ENCODE measurements at regions not wholly inside any gene's neighbourhood (a gene's known extent, or its start where the extent isn't known, plus 50 kb on each side); places are given as distances from the start of the nearest gene placed in this dataset.

DNA sequence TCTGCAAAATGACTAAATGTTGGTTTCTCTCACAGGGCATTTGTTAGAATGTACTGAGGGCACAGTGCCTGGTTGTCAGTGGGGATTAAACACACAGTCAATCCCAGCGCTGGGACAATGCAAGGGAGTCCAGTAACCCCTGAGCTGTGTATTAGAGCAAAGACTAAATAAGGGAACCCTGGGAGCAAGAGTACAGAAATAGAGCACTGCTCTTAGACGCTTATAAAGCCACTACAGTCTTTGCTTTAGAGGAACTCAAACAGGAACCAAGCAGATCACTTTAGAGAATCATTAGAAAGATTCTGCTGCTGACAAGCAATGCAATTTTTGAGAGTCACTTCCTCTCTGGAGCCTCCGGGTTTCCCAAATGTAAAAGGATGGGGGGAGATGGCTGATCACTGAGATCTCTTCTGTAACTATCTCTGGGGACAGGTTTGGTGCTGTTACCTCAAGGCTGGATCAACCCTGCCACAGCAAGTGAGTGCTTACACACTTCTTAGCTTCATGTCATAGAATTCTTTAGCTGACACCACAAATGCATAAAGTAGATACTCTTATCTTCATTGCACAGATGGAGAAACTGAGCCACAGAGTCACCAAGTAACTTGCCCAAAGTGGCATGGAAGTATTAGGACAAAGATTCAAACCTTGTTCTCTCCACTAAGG is 137.8 kb upstream of the CPEB2 start:
- no peak for DNase-seq

DNA sequence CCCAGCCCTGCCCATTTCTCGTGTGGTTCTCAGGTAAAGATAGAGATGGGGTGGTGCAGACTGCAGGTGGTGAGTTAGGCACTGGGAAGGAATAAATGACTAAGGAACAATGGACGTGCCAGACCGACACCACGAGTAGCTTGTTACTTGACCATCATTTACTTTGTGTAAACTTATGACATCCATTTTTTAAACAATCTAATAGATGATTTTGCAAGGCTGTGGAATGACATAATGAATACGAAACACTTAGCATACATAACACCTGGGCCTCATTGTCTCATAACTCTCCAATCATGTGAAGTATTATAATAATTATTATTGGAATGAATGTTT is 137.3 kb upstream of the CPEB2 start:
- DNase-seq: no peak

DNA sequence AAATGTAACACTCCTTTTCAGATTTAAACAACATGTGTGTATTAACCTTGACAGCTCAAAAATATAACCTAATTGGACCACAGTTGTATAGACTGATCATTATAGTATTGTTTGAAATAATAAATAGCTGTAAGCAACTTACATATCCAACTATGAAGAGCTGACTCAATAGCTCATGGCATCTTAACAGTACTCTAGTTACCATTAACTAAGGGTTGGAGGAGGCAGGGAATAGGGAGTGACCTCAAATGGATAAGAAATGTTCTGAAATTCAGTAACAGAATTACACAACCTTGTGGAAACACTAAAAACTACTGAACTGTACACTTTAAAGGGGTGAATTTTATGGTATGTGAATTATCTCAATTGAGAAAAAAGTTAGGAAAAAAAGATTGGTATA is 136.5 kb upstream of the CPEB2 start:
- DNase-seq: no peak

DNA sequence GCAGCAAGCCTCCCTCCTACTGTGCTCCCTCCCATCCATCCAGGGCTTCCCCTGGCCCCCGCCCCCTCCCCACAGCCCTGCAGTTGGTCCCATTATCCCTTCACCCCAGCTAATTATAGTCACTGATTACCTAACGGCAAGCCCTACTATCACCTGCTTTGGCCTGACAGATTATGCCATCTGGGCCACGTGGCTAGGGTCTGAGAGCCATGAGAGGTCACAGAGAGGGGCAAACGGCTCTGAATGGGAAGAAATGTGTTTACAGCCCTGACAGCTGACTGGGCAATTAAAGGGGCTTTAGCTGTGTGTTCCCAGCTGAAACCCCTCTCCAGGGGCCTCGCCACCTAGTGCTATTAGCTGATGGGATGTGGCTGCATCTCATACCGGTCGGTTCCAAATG is 134.4 kb upstream of the CPEB2 start:
- no peak for DNase-seq

DNA sequence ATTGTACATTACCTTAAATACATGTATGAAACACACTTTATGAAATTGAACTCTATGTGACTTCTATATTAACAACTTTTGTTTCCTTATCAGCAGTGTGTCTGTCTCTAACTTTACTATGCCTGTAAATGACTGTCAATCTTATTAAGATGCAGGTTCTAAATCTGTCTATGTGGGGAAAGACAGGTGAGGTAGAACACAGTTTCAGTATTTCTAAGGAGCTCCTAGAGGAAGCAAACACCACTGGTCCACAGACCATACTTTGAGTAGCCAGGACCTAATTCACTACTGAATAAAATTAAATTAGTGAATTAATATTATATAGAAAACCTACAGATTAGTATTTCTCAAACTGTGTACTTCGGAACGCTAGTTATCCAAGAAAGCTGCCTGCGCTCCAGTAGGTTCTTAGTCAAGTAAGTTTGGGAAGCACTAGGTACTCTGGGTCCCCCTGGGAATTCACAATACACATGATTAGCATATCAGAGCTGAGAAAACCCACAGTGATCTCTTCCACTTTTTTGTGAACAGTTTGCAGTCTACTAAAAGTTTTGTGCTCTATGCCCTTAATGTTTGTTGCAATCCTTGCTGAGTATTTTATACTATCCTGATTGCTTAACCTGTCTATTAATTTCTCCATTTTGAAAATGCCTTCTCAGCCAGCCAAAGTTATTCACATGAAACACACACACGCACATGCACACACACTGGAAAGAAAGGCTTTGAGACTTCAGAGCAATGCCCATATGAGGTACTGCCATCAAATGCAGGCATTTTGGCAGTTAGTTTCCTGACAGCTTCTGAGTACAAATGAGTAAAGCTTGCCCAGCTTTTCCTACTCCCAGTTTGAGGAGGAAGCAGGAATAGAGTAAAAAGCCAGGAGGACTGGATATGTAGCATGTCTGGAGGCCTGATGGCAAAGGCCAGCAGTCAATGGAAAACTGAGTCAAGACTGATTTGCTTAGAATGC is 133.6 kb upstream of the CPEB2 start:
- DNase-seq: no peak

DNA sequence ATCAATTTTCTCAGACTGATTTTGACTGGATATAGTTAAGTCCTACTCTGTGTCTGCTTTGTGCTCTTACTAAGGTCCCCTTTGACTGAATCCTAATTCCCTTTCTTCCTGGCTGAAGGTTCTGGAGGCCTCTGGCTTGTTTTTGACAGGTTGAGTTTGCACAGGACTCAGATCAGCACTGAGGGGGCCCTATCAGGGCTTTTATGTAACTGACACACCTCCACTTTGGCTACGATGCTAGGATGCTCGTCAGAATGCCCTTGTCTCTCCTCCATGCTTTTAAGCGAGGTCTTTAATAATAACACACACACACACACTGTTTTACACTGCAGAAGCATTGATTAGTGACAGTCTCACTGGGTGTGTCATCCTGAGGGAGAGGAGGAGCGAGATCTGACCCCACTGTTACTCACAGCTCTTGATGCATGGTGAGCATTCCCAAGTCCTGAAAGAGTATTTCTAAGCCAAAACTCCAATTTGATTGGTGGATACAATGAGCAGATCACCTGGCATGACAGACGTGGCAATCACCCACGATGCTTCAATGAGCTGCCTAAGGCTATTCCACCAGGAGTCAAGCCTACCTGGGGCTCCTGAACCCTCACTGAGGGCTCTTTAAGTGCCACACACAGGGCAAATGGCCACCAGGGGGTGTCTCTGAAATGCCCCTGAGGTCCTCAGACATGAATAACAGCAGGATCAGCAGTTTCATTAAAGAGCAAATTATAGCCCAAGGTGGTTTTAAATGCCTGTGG is 130.4 kb upstream of the CPEB2 start:
- no peak for DNase-seq

DNA sequence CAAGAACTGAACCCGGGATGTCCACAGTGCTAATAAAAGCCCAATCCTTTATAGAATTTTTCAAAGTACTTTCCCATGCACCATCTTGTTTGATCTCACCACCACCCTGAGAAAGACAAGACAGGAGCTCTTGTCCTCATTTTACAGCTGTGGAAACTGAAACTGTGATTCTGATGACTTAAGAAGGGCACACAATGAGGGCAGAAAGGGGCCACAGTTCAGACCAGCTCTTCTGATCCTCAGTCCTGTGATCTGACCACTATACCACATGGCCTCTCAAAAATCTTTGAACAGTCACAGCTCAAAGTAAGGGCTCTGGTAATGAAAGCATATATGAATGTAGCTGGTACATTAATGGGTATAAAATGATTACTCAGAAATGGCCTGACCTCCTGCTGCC is 127.3 kb upstream of the CPEB2 start:
- DNase-seq: peak; percentile 23

DNA sequence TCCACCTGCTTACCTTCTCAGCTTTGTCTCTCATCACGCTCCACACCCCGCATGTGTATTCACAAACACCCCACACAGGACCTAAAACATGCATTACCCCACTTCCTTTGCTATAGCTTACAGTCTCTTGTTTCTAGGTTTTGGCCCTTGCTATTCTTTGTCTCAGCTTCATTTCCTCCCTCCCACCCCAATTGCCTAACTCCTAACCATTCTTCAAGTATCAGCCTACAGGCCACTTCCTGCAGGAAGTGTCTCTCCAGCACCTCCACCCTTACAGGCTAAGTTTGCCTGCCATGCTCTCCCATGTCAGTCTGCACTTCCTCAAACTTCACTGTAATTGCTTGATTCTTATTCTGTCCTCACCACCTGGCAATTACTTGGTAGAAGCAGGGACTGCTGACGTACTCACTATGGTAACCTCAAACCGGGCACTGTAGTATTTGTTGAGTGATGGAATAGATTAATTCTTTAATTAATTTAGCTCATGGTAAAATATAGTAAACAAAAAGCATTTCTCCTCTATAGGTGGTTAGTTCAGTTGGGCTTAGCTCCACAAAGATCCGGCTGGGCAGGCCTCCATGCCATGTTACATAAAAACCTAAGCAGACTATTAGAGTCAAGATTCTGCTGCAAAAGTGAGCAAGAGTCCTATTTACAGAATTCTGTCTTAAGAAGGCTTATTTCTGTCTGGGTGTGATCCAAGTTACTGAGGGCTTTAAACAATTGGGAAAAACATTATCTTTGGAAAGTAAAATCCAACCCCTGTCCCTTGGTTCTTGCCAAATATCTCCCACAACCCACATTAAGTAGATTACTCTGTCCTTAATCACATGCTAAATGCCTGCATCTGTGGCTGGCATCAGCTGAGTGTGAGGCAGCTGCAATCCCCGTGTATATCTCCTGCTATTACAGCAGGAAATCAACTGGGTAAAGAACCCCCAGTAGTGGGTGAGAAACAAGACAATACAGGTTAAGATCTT is 124.7 kb upstream of the CPEB2 start:
- DNase-seq: peak; percentile 31

DNA sequence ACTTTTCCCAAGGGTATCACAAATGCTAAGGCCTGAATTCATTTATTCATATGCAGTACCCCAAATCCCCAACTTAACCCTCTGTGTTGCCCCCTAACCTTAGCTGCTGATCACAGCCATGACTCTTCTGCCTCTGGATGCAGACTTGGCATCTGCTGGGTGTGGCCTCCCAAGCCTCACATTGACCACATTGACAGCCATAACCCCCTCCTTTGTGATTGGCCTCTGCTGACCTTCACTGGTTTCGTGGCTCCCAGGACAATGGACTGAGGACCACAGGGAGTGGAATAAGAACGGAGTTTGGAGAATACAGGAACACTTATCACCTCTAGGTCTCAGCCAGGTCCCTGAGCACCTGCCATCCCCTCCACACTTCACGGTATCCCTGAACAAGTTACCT is 123.6 kb upstream of the CPEB2 start:
- no peak for DNase-seq

DNA sequence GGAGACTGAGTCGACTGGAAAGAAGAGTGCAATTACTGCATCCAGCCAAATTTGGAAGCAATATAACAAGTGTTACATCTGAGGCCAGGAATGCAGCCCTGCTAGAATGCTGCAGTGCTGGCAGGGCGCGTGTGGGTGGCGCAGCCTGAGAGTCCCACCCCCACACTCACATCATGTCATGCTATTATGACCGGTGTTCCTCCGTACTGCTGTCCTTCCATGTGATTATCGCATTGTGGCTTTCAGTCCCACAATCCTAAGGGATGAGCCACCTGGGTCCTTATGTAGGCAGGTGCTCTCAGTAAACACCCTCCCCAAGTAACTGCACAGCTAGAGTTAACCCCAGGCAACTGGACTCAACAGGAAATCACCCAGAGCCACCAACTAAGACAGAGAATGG is 122.6 kb upstream of the CPEB2 start:
- no peak for DNase-seq

DNA sequence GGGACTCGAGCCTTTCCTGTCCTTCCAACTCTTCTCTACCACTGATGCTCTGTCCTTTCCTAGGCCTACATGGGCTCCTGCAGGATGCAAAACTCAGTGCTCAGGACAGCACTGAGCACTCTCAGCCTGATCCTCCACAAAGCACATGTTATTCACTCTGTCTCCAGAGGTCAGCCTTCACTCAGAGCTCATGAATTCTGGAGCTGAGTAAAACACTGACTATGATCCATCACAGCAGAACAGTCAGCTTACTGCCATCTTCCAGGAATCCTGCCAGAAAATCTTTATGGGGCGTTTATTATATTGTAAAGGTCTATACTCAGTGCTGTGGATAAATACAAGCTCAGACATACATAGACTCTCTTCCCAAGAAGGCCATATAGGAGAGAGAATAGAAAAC is 121.5 kb upstream of the CPEB2 start:
- no peak for DNase-seq

DNA sequence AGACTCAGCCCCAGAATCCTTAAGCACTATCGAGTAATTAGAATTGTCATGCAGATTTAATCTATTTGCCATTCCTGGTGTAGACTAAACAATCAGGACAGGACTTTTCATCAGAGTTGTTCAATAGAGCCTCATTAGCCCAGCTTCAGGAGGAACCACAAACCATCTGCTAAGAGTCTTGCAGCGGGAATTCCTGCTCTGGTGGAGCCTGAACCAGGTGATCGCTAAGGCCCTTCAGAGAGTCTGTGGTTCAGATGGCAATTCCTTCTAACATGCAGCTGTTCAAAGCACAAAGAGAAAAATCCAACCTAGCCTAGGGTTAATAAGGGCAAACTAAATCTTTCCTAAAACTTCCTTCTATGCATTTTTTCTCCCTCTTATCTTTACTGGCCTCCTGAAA is 119.1 kb upstream of the CPEB2 start:
- DNase-seq: no peak

DNA sequence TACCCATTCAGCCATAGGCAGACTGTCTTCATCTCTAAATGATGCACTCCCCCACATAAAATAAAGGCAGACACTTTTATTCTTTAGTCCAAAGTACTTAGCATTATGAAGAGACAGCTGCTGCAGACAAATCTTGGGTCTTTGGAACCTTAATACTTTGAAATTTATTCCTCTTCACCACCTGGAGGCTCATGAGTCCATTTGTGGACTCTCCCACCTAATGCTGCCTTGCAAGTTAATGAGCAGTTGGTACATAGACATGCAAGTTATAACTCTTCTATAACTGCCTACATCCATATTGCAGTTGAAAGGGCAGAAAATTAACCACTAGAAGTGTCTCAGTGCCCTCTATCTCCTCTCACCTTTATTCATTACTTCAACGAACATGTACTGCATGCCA is 118.6 kb upstream of the CPEB2 start:
- no peak for DNase-seq

DNA sequence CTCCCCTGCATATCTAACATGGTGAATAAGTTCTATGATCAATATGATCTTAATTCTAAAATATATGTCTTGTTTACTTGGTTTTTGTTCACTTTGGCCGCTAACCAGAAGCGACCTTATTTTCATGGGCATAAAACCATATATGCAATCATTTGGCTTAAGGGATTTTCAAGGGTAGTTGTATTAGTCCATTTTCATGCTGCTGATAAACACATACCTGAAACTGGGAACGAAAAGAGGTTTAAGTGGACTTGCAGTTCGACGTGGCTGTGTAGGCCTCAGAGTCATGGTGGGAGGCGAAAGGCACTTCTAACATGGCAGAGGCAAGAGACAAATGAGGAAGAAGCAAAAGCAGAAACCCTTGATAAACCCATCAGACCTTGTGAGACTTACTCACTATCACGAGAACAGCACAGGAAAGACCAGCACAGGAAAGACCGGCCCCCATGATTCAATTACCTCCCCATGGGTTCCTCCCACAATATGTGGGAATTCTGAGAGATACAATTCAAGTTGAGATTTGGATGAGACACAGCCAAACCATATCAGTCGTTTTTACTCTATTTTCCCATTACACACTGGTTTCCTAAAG is 114.3 kb upstream of the CPEB2 start:
- no peak for DNase-seq

DNA sequence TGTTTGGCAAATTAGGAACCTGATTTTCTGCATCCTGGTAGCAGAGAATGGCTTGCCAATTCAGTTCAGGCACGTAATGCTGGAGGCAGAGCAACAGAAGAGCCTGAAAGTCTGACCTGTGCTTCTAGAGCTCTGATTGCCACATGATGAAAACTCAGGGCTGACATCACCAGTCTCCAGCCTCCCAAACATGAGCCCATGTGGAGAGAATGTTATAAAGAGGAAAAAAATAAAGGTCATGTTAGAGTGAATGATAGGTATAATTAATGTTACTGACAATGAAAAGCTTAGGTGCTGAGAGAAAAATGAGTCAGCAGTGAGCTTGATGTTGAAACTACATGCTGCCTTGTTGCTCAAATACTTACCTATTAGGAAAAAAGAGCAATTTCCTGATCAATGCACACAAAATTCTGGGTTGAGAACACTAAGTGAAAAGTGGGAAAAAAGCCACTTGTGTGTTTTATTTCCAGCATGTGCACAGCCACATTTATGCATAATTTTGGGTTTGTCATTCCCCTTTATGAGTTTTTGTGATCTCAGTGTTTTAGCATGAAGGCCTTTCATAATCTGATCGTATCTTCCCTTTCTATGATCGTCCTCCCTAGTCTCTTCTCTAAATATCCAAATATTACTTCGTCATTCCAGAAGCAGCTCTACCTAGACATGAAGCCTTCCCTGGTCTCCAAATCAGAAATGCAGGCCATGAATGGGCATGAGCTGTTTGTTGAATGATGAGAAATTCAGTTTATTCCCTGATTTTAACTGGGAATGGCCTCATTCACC is 113.3 kb upstream of the CPEB2 start:
- DNase-seq: no peak

DNA sequence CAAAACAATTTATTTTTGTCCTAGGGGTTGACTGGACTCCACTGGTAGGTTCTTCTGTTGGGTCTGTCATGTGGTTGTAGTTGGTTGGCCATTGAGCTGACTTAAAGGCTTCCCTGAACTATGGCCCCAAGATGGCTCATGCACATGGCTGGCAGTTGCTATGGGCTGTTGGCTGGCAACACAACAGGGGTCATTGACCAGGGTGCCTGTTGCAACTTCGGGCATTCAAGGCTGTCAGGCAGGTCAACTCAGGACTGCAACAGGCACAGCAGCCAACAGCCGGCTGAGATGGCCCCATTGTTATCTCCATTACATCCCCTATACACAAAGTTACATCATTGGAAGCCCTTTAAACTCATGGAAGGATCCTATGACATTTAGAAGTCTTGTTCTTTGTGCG is 109.7 kb upstream of the CPEB2 start:
- DNase-seq: no peak

DNA sequence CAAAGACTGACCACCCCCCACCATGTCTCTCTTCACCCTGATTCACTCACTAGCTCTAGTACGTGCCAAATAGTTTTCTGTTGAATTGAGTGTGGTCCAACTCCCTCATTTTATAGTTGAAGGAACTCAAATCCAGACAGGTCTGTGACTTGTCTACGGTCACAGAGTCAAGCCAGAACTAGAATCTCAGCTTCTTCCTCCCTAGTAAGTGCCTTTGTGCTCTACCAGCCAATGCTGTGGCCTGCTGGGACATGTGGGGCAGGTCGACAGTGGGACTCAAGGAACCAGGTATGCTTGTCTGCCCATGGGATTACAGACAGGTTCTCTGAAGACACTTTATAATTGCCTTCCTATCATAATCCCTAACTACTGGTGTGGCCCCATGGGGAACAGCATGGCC is 108.6 kb upstream of the CPEB2 start:
- DNase-seq: no peak

DNA sequence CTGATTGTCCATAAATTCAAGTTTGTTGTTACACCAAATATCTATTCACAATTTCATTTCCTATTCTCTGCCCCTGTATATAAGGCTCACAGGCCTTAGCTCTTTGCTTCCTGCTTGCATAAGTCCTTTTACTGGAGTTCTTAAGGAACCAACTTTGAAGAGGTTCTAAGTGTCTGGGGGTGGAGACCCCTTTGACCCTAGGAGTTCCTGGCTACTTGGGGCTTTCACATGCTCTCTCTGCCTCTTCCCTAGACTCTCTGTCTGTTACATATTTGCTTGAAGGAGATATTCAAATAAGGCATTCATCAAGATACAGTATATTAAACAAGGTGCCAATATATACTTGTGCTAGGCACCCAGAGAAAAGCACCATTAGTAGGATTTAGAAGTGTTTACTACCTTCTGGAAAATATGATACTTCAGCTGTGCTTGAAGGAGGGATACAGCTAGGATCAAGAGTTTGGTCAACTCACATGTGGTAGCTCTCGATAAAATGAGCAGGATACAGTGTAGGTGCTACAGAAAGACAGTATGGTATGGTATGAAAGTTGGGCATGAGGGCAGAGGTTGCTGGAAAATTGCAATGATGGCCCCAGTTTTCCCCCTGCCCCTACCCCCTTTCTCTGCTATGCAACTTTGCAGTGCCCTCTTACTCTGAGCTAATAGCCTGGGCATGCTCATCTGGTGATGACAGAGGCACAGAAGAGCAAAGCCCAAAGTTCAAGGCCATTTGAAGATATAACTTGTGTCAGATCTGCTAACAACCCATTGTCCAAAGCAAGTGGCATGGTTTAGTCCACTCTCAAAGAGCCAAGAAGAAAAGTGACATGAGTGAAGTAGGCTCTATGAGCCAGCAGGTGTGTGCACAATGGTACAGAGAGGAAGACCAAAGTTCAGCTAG is 107.6 kb upstream of the CPEB2 start:
- DNase-seq: no peak

DNA sequence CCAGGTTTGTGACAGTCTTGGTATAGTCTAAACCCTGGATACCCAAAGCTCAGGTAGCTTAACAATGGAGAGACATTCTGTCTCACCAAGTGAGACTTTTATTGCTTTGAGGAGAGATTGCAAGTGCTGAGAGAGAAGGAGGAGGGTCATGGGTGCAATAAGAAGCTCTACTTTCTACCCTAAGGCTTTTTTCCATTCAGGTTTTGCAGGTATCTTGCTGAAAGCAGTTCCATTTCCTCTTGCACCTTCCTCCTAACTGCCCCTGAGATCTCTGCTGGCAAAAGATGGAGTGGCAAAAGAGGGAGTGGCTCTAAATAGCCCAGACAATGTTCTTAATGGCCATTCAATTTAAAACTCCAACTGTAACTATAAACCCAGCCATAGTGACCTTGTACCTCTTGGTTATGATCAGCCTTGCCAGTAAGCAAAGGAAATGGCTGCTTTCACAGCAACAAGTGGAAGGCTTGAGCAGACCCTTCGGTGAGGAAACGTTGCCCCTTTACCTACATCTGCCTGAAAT is 105.6 kb upstream of the CPEB2 start:
- DNase-seq: no peak

DNA sequence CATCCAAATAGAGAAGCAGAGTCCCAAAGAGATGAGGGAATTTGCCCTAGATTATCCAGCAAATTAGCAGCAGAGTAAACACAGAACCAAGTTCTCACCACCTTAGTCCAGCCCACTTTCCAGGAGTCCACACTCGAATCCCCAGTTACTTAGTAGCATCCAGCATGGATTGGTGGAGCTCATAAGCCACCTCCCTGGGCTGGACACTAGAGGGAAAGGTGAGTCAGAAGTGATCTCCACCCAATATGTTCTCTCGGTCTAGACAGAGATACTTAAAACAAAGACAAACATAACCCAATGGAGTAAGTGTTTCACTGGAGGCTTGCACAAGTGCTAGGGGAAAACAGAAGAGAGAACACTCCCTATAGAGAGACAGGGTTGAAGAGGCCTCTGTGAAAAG is 105.1 kb upstream of the CPEB2 start:
- DNase-seq: no peak

Data from activated CD4-positive, alpha-beta T cell treated with anti-CD3 and anti-CD28 coated beads, Interleukin-10, Interleukin-2, amounts not matched to agents 100 ng/mL and 50 ng/mL, durations not matched to agents 16 hours and 8 hours (primary cell).